Caco-2 (cell line): ENCODE measurements at regions not wholly inside any gene's neighbourhood (a gene's known extent, or its start where the extent isn't known, plus 50 kb on each side); places are given as distances from the start of the nearest gene placed in this dataset.

Experiments
- BruUV-seq: library from RNA; stranded (reverse); fragments of 400-500 nt; replicated peaks from 2 replicates; lab custom pipeline; 2021; lab: Mats Ljungman, UMichigan
- CTCF ChIA-PET: fragments of 300-600 bp; sonication (Branson Sonifier 250); formaldehyde crosslinking; loops from one replicate; lab custom pipeline; 2022; ENCODE audit warnings: antibody characterized with exemption; lab: Charles Lee
- POLR2A ChIA-PET: fragments of 300-600 bp; sonication (Branson Sonifier 250); formaldehyde crosslinking; loops from one replicate; lab custom pipeline; 2022; ENCODE audit warnings: antibody characterized with exemption; lab: Charles Lee
- DNase-seq, 2 experiments: peaks; one replicate each; pipeline versions ENCODE4 v3.0.0 to v3.0.0-alpha.2; 2020 to 2022
- H3K27me3 ChIP-seq: replicated peaks from 2 replicates; pipeline ENCODE4 v1.6.0; 2011; ENCODE audit warnings: low read length; ENCODE audit not compliant: control insufficient read depth, insufficient read depth
- H3K36me3 ChIP-seq: 2 replicates; pipeline ENCODE4 v1.5.1; 2011; ENCODE audit warnings: low read length; ENCODE audit not compliant: control insufficient read depth, insufficient read depth
- H3K4me1 ChIP-seq: fragments of 250-450 bp; sonication (Bioruptor Pico); 2 replicates; pipeline ENCODE4 v1.5.1; 2020; ENCODE audit warnings: mild to moderate bottlenecking
- H3K4me3 ChIP-seq: 2 replicates; pipeline ENCODE4 v1.5.1; 2011; ENCODE audit warnings: low read depth, mild to moderate bottlenecking, control low read depth, low read length
- H3K9me3 ChIP-seq: fragments of 250-450 bp; sonication (Bioruptor Pico); 2 replicates; pipeline ENCODE4 v1.5.1; 2020; ENCODE audit warnings: mild to moderate bottlenecking, moderate library complexity
- H3K27ac Mint-ChIP-seq: one replicate; pipeline ENCODE4 v1.8.0; 2022; ENCODE audit warnings: mixed read lengths; ENCODE audit not compliant: unreplicated experiment
- H3K27me3 Mint-ChIP-seq: one replicate; pipeline ENCODE4 v1.8.0; 2022; ENCODE audit warnings: mixed read lengths; ENCODE audit not compliant: insufficient read depth, unreplicated experiment
- H3K36me3 Mint-ChIP-seq: one replicate; pipeline ENCODE4 v1.8.0; 2022; ENCODE audit warnings: mild to moderate bottlenecking, mixed read lengths; ENCODE audit not compliant: insufficient read depth, unreplicated experiment
- H3K4me1 Mint-ChIP-seq: one replicate; pipeline ENCODE4 v1.8.0; 2022; ENCODE audit warnings: low read depth, mixed read lengths; ENCODE audit not compliant: unreplicated experiment
- H3K4me3 Mint-ChIP-seq: one replicate; pipeline ENCODE4 v1.8.0; 2022; ENCODE audit warnings: mild to moderate bottlenecking, moderate library complexity, mixed read lengths; ENCODE audit not compliant: unreplicated experiment
- H3K9me3 Mint-ChIP-seq: one replicate; pipeline ENCODE4 v1.8.0; 2022; ENCODE audit warnings: mixed read lengths; ENCODE audit not compliant: unreplicated experiment
- CTCF ChIP-seq, 2 experiments: fragments of 200-600 bp in 1 of 2; IDR thresholded peaks; 1 replicate in 1 of 2; 2 replicates in 1 of 2; pipeline versions ENCODE4 v1.5.1 to v1.8.0; 2011 to 2022; ENCODE audit warnings: antibody characterized with exemption in 1 of 2, control low read depth in 1 of 2, inconsistent platforms in 1 of 2, low read depth in 1 of 2, low read length in 1 of 2, mild to moderate bottlenecking in 1 of 2, moderate library complexity in 1 of 2; ENCODE audit not compliant: insufficient read depth in 1 of 2, severe bottlenecking in 1 of 2, unreplicated experiment in 1 of 2
- intact Hi-C: fragments of 100-400 bp; cut with micrococcal nuclease; formaldehyde crosslinking; loops from one replicate; pipeline ENCODE4 v1.10.0; 2022; ENCODE audit not compliant: unreplicated experiment

DNA sequence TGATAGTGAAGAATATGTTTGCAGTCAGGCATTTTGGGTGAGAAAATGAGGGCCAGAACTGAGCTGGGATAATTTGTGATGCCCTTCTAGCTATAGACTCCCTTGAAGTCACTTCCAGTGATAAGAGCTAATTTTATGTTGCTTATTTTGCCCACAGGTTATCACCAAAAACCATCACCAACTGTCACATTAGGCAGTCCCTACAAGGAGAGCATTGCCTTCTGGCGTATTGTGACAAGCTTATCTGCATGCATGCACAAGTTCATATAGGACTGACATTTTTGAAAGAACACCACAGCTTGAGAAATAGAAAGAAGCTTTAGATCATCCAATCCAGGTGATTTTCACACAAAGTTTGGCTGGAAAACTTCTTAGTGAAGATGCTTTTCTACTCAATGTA is 735.3 kb upstream of the RAG2 start:
- Mint-ChIP-seq H3K27ac (no peak overlapping the region), H3K9me3 (no peaks in the 10 kb centered on the region), H3K4me3 (no peak overlapping the region), H3K4me1 (no peaks in the 10 kb centered on the region), H3K27me3 (peaks cover 3% of the 10 kb centered on the region), H3K36me3 (no peaks in the 10 kb centered on the region)
- Histone ChIP-seq H3K27me3 (no peaks in the 10 kb centered on the region), H3K4me1 (no peaks in the 10 kb centered on the region), H3K36me3 (no peaks in the 10 kb centered on the region), H3K9me3 (no peaks in the 10 kb centered on the region), H3K4me3 (no peak overlapping the region)
- intact Hi-C loops = no loop called here
- POLR2A ChIA-PET = no interaction called here
- CTCF ChIA-PET = no interaction called here
- no TSS peak for BruUV-seq
- no peak for DNase-seq
- TF ChIP-seq CTCF (IDR thresholded peaks at IDR 0.05; ENCODE audit: insufficient read depth in 1 of 2, low read depth in 1 of 2, low read length in 1 of 2, severe bottlenecking in 1 of 2, unreplicated experiment in 1 of 2) = no peak

GRCh38 chr11:37323843-37324242 is 725.8 kb upstream of the RAG2 start:
- Histone ChIP-seq H3K4me3 (no peak overlapping the region), H3K9me3 (no peaks in the 10 kb centered on the region), H3K36me3 (no peaks in the 10 kb centered on the region), H3K4me1 (no peaks in the 10 kb centered on the region), H3K27me3 (no peaks in the 10 kb centered on the region)
- Mint-ChIP-seq H3K9me3 (no peaks in the 10 kb centered on the region), H3K36me3 (no peaks in the 10 kb centered on the region), H3K4me3 (no peak overlapping the region), H3K27ac (no peak overlapping the region), H3K4me1 (no peaks in the 10 kb centered on the region), H3K27me3 (peaks cover 2% of the 10 kb centered on the region)
- intact Hi-C loops = no loop called here
- POLR2A ChIA-PET = no interaction called here
- no peak for TF ChIP-seq CTCF (IDR thresholded peaks at IDR 0.05; ENCODE audit: insufficient read depth in 1 of 2, low read depth in 1 of 2, low read length in 1 of 2, severe bottlenecking in 1 of 2, unreplicated experiment in 1 of 2)
- CTCF ChIA-PET = no interaction called here
- no TSS peak for BruUV-seq
- no peak for DNase-seq

DNA sequence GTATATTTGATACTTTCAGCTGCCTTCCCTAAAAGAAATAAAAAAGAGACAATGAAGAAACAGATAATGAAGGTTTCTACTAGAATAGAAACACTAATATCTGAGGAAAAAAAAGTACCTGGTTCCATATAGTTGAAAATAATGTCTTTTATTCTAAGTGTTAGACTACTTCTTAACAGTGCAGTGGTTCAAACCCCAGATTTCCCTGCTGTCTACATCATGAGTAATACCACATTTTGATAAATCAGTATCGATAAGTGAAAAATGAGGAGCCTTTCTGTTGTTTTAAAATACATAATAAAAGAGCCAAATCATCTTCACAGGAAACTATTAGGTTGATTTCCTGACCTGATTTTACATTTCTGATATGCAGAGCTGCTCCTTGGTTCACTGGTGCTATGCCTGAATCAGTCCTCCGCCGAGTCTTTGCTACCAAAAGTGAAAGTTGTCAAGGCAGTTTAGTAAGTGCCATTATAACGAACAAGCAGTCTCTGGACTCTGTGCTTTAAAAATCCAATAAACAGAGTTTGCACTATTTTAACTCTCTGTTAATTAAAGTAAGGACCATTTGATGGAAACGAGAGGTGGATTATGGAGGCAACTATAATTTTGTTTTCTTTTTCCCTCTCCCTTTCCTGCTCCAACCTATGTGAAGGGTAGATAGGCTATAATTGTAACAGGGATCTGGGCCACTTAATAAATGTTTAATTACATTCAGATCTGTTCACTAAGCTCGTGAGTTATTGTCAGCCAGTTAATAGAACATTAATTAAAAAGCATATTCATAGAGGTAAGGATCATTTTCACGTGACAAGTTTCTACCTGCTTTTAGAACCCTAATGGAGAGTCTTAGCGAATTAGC is 724.5 kb upstream of the RAG2 start:
- DNase-seq = no peak
- no peaks in the 10 kb centered on the region for H3K9me3 Mint-ChIP-seq
- CTCF ChIA-PET = no interaction called here
- Histone ChIP-seq H3K27me3 (no peaks in the 10 kb centered on the region), H3K36me3 (no peaks in the 10 kb centered on the region), H3K4me1 (no peaks in the 10 kb centered on the region), H3K9me3 (no peaks in the 10 kb centered on the region), H3K4me3 (no peak overlapping the region)
- POLR2A ChIA-PET = no interaction called here
- intact Hi-C loops = no loop called here
- no peaks in the 10 kb centered on the region for H3K4me1 Mint-ChIP-seq
- H3K36me3 Mint-ChIP-seq = no peaks in the 10 kb centered on the region
- no TSS peak for BruUV-seq
- no peak overlapping the region for H3K27ac Mint-ChIP-seq
- no peak for TF ChIP-seq CTCF (IDR thresholded peaks at IDR 0.05; ENCODE audit: insufficient read depth in 1 of 2, low read depth in 1 of 2, low read length in 1 of 2, severe bottlenecking in 1 of 2, unreplicated experiment in 1 of 2)
- H3K27me3 Mint-ChIP-seq = peaks cover 2% of the 10 kb centered on the region
- H3K4me3 Mint-ChIP-seq = no peak overlapping the region
